HepG2 (cell line): ENCODE measurements at regions not wholly inside any gene's neighbourhood (a gene's known extent, or its start where the extent isn't known, plus 50 kb on each side); places are given as distances from the start of the nearest gene placed in this dataset.
"Not testable (repeated sequence)": the region's sequence is repeated elsewhere in the genome, so short reads cannot be mapped to it uniquely, and the experiment has no call there.

Source experiments
- EP300 ChIP-seq, 3 experiments: sonication (generic) in 1 of 3; formaldehyde crosslinking in 1 of 3; IDR thresholded peaks; 2 replicates each; pipeline versions ENCODE4 v1.5.1 to v1.6.1; 2011 to 2020; ENCODE audit warnings: low read depth in 2 of 3, low read length in 2 of 3, borderline replicate concordance in 1 of 3, improper control_type of control experiment in 1 of 3, mild to moderate bottlenecking in 1 of 3, missing genetic modification reagents in 1 of 3, moderate library complexity in 1 of 3
- MNT ChIP-seq: fragments of 450-650 bp; IDR thresholded peaks from 2 replicates; pipeline ENCODE4 v1.6.1; 2016
- SATB2 ChIP-seq: sonication (generic); formaldehyde crosslinking; IDR thresholded peaks from 2 replicates; pipeline ENCODE4 v1.5.0; 2020; ENCODE audit warnings: missing genetic modification reagents
- ZIK1 ChIP-seq: sonication (generic); formaldehyde crosslinking; IDR thresholded peaks from 2 replicates; pipeline ENCODE4 v1.5.0; 2020; ENCODE audit warnings: mild to moderate bottlenecking, low read depth, missing genetic modification reagents, borderline replicate concordance

- not testable (repeated sequence) for TF ChIP-seq MNT; ZIK1 (CRISPR knock-in tag); SATB2 (CRISPR knock-in tag); EP300 (IDR thresholded peaks at IDR 0.05; ENCODE audit: low read depth in 2 of 2, low read length in 2 of 2); EP300 (CRISPR knock-in tag; IDR thresholded peaks at IDR 0.05; ENCODE audit: borderline replicate concordance)
Observed at GRCh38 chr9:40223353-40223752, 867.9 kb downstream of the SPATA31A1 start.
